ENCODE measurements at regions not wholly inside any gene's neighbourhood (a gene's known extent, or its start where the extent isn't known, plus 50 kb on each side); places are given as distances from the start of the nearest gene placed in this dataset.

DNA sequence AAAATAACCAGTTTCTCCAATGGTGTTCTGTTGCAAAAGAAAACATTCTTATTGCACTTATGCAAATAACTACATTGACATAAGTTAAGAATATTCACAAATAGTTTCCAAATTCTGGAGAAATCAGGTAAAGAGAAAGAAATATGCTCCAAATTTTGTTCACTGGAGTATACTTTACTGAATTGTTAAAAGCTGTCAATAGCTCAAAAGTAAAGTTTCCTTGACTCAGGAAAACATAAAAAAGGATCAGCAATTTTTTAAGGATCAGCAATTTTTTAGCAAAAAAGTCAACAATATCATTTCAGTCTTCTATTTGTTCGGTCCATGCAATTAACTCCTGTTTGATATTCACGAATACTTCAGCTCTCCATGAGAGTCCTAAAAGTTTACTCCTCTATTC lies 51.6 kb downstream of the ANXA2R start:
- TF ChIP-seq, protein P1, sequence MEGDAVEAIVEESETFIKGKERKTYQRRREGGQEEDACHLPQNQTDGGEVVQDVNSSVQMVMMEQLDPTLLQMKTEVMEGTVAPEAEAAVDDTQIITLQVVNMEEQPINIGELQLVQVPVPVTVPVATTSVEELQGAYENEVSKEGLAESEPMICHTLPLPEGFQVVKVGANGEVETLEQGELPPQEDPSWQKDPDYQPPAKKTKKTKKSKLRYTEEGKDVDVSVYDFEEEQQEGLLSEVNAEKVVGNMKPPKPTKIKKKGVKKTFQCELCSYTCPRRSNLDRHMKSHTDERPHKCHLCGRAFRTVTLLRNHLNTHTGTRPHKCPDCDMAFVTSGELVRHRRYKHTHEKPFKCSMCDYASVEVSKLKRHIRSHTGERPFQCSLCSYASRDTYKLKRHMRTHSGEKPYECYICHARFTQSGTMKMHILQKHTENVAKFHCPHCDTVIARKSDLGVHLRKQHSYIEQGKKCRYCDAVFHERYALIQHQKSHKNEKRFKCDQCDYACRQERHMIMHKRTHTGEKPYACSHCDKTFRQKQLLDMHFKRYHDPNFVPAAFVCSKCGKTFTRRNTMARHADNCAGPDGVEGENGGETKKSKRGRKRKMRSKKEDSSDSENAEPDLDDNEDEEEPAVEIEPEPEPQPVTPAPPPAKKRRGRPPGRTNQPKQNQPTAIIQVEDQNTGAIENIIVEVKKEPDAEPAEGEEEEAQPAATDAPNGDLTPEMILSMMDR (IDR thresholded peaks at IDR 0.05): no peak
- TF ChIP-seq POLR2A (IDR thresholded peaks at IDR 0.05): no peak
